Aorta (tissue), 5 donors: ENCODE measurements at regions not wholly inside any gene's neighbourhood (a gene's known extent, or its start where the extent isn't known, plus 50 kb on each side); places are given as distances from the start of the nearest gene placed in this dataset.
"Not testable (repeated sequence)": the region's sequence is repeated elsewhere in the genome, so short reads cannot be mapped to it uniquely, and the experiment has no call there.

Source experiments
- ATAC-seq: fragments of 200-7000 bp; cut with Tn5 transposase; one replicate; pipeline ENCODE4 v1.9.1; 2022; ENCODE audit warnings: moderate library complexity; ENCODE audit not compliant: low FRiP score
- DNase-seq, 2 donors: peaks; one replicate each; pipeline ENCODE4 v3.0.0-alpha.2; 2020
- H3K27ac ChIP-seq, 2 donors: one replicate each; pipeline ENCODE4 v1.5.1; 2013; ENCODE audit warnings: low read length in 2 of 2, mild to moderate bottlenecking in 2 of 2, moderate library complexity in 2 of 2, control low read depth in 1 of 2, inconsistent platforms in 1 of 2, low read depth in 1 of 2
- H3K27me3 ChIP-seq, 2 donors: one replicate each; pipeline ENCODE4 v1.6.1; 2013; ENCODE audit warnings: control low read depth in 1 of 2, low read length in 1 of 2, mild to moderate bottlenecking in 1 of 2, moderate library complexity in 1 of 2; ENCODE audit not compliant: insufficient read depth in 2 of 2, control insufficient read depth in 1 of 2
- H3K36me3 ChIP-seq, 2 donors: one replicate each; pipeline ENCODE4 v1.6.1; 2013; ENCODE audit warnings: control low read depth in 1 of 2, low read length in 1 of 2, mild to moderate bottlenecking in 1 of 2; ENCODE audit not compliant: insufficient read depth in 2 of 2, control insufficient read depth in 1 of 2
- H3K4me1 ChIP-seq, 2 donors: one replicate each; pipeline ENCODE4 v1.6.1; 2013; ENCODE audit warnings: low read length in 2 of 2, control low read depth in 1 of 2, mild to moderate bottlenecking in 1 of 2, moderate library complexity in 1 of 2; ENCODE audit not compliant: insufficient read depth in 2 of 2, control insufficient read depth in 1 of 2
- H3K4me3 ChIP-seq, 2 donors: one replicate each; pipeline ENCODE4 v1.5.1; 2013; ENCODE audit warnings: low read length in 2 of 2, control low read depth in 1 of 2, mild to moderate bottlenecking in 1 of 2
- H3K9me3 ChIP-seq: one replicate; pipeline ENCODE4 v1.6.1; 2013; ENCODE audit warnings: mild to moderate bottlenecking, low read length; ENCODE audit not compliant: control insufficient read depth
- WGBS, 2 donors: extraction: QIAGEN DNeasy Blood & Tissue Kit; methylation state at CpG; one replicate each; pipeline ENCODE4 v1.1.7; 2013; 5-methylcytosine and 5-hydroxymethylcytosine counted together
- intact Hi-C, 2 donors: fragments of 100-400 bp; cut with DNase I; formaldehyde crosslinking; loops; one replicate each; pipeline versions ENCODE4 v1.14.2 to v1.15.0; 2022
- donor health status: healthy with polysubstance abuse.
- donor health status: Bipolar disorder and iron deficiency.
- donor health status: DM: no; HTN: no; CAD: no.
- donor health status: DM: no; HTN: no; CAD: no.
- donor health status: DM: yes; HTN: yes; CAD: no.

GRCh38 chr21:31594279-31594678 lies 65.2 kb upstream of the SOD1 start:
- ATAC-seq: no peak
- Histone ChIP-seq H3K4me3 (no peak overlapping the region), H3K27me3 (no peaks in the 10 kb centered on the region), H3K9me3 (peaks cover 7% of the 10 kb centered on the region), H3K4me1 (no peaks in the 10 kb centered on the region), H3K27ac (no peak overlapping the region), H3K36me3 (no peaks in the 10 kb centered on the region)
- 90 to 92% methylated on average over 3 of the region's 3 CpGs for WGBS, 2 donors
- intact Hi-C loops: no loop called here
- DNase-seq: no peak

GRCh38 chr21:31592963-31593560 lies 66.4 kb upstream of the SOD1 start:
- Histone ChIP-seq H3K27me3 (no peaks in the 10 kb centered on the region), H3K9me3 (peaks cover 7% of the 10 kb centered on the region), H3K4me3 (no peak overlapping the region), H3K4me1 (no peaks in the 10 kb centered on the region), H3K27ac (no peak overlapping the region), H3K36me3 (no peaks in the 10 kb centered on the region)
- ATAC-seq (no peak), DNase-seq (no peak)
- WGBS, 2 donors: 20 to 33% methylated on average over 13 of the region's 13 CpGs
- intact Hi-C loops: no loop called here

GRCh38 chr21:31592516-31592915 lies 67.0 kb upstream of the SOD1 start:
- H3K4me1 ChIP-seq: no peaks in the 10 kb centered on the region
- no peak overlapping the region for H3K27ac ChIP-seq
- no peak for ATAC-seq
- WGBS, 2 donors: 54 to 63% methylated on average over 3 of the region's 3 CpGs
- H3K9me3 ChIP-seq: peaks cover 7% of the 10 kb centered on the region
- intact Hi-C loops: no loop called here
- H3K4me3 ChIP-seq: no peak overlapping the region
- no peak for DNase-seq
- H3K36me3 ChIP-seq: no peaks in the 10 kb centered on the region
- H3K27me3 ChIP-seq: no peaks in the 10 kb centered on the region

GRCh38 chr21:31589820-31590219 lies 69.7 kb upstream of the SOD1 start:
- no peak overlapping the region for H3K4me3 ChIP-seq
- DNase-seq (no peak), ATAC-seq (no peak)
- no peak overlapping the region for H3K27ac ChIP-seq
- H3K27me3 ChIP-seq: no peaks in the 10 kb centered on the region
- H3K9me3 ChIP-seq: peaks cover under 1% of the 10 kb centered on the region
- intact Hi-C loops: no loop called here
- 72% methylated on average over 3 of the region's 3 CpGs for WGBS, 2 donors
- H3K4me1 ChIP-seq: no peaks in the 10 kb centered on the region
- H3K36me3 ChIP-seq: no peaks in the 10 kb centered on the region

GRCh38 chr21:31586118-31586517 lies 73.4 kb upstream of the SOD1 start:
- intact Hi-C loops: no loop called here
- WGBS, 2 donors: 25 to 33% methylated on average over 6 of the region's 6 CpGs

GRCh38 chr21:31583937-31584336 lies 75.6 kb upstream of the SOD1 start:
- ATAC-seq, H3K4me1 ChIP-seq, H3K36me3 ChIP-seq, intact Hi-C loops, H3K4me3 ChIP-seq, H3K27ac ChIP-seq, H3K27me3 ChIP-seq, H3K9me3 ChIP-seq, DNase-seq: not testable (repeated sequence)
- 64 to 72% methylated on average over 6 to 7 of the region's 9 CpGs for WGBS, 2 donors

More at GRCh38 chr21:31586118-31586517, 73.4 kb upstream of the SOD1 start:
- H3K4me1 ChIP-seq: no peaks in the 10 kb centered on the region
- no peak for ATAC-seq
- DNase-seq: no peak
- H3K36me3 ChIP-seq: no peaks in the 10 kb centered on the region
- no peaks in the 10 kb centered on the region for H3K9me3 ChIP-seq
- H3K4me3 ChIP-seq: no peak overlapping the region
- H3K27ac ChIP-seq: no peak overlapping the region
- H3K27me3 ChIP-seq: no peaks in the 10 kb centered on the region

- no peaks in the 10 kb centered on the region for H3K36me3 ChIP-seq
- 73 to 82% methylated on average over 6 of the region's 6 CpGs for WGBS, 2 donors
- intact Hi-C loops: no loop called here
- no peaks in the 10 kb centered on the region for H3K4me1 ChIP-seq
- no peaks in the 10 kb centered on the region for H3K27me3 ChIP-seq
- no peaks in the 10 kb centered on the region for H3K9me3 ChIP-seq
- no peak overlapping the region for H3K4me3 ChIP-seq
- H3K27ac ChIP-seq: no peak overlapping the region
- ATAC-seq (no peak), DNase-seq (no peak)
Measured at GRCh38 chr21:31583498-31583897, 76.0 kb upstream of the SOD1 start.

- H3K9me3 ChIP-seq: no peaks in the 10 kb centered on the region
- no peaks in the 10 kb centered on the region for H3K36me3 ChIP-seq
- H3K4me3 ChIP-seq: no peak overlapping the region
- DNase-seq (peak; percentile 73 to 85), ATAC-seq (peak; percentile 83)
- no peaks in the 10 kb centered on the region for H3K4me1 ChIP-seq
- intact Hi-C loops: loop anchor here in 1 of 2 donors (2.0 kb wide), 1 partner anchor 382 kb away; no protein-coding TSS in a partner anchor
- H3K27ac ChIP-seq: no peak overlapping the region
- WGBS, 2 donors: 35% methylated on average over 3 of the region's 3 CpGs
- H3K27me3 ChIP-seq: no peaks in the 10 kb centered on the region
Measured at GRCh38 chr21:31580866-31581276, 78.6 kb upstream of the SOD1 start.

- DNase-seq (no peak), ATAC-seq (no peak)
- no peak overlapping the region for H3K27ac ChIP-seq
- no peak overlapping the region for H3K4me3 ChIP-seq
- intact Hi-C loops: no loop called here
- H3K4me1 ChIP-seq: no peaks in the 10 kb centered on the region
- H3K9me3 ChIP-seq: peaks cover 3% of the 10 kb centered on the region
- H3K36me3 ChIP-seq: no peaks in the 10 kb centered on the region
- H3K27me3 ChIP-seq: no peaks in the 10 kb centered on the region
Measured at GRCh38 chr21:31577271-31577670, 82.2 kb upstream of the SOD1 start.
